ENCODE measurements at regions not wholly inside any gene's neighbourhood (a gene's known extent, or its start where the extent isn't known, plus 50 kb on each side); places are given as distances from the start of the nearest gene placed in this dataset.
A peak's percentile ranks its signal among the peaks of the same experiment; 100 is the strongest.

- DNase-seq (ENCODE audit: low read depth in 1 of 2, low spot score in 1 of 2) = no peak
These were observed 270.0 kb downstream of the UACA start for GRCh38 chr15:70493376-70493775.

GRCh38 chr15:70492240-70493177 lies 270.8 kb downstream of the UACA start:
- peak; percentile 32 to 55 for DNase-seq (ENCODE audit: low read depth in 1 of 2, low spot score in 1 of 2)

GRCh38 chr15:70491641-70492040 lies 271.7 kb downstream of the UACA start:
- no peak for DNase-seq (ENCODE audit: low read depth in 1 of 2, low spot score in 1 of 2)

- DNase-seq (ENCODE audit: low read depth in 1 of 2, low spot score in 1 of 2) = no peak
These were observed 272.1 kb downstream of the UACA start for GRCh38 chr15:70491201-70491621.

GRCh38 chr15:70490838-70491155 lies 272.6 kb downstream of the UACA start:
- DNase-seq (ENCODE audit: low read depth in 1 of 2, low spot score in 1 of 2) = no peak

GRCh38 chr15:70490148-70490837 lies 273.1 kb downstream of the UACA start:
- no peak for DNase-seq (ENCODE audit: low read depth in 1 of 2, low spot score in 1 of 2)

GRCh38 chr15:70488941-70489848 lies 274.2 kb downstream of the UACA start:
- no peak for DNase-seq (ENCODE audit: low read depth in 1 of 2, low spot score in 1 of 2)

- peak; percentile 48 to 58 for DNase-seq (ENCODE audit: low read depth in 1 of 2, low spot score in 1 of 2)
These were observed 275.3 kb downstream of the UACA start for GRCh38 chr15:70488002-70488605.

- no peak for DNase-seq (ENCODE audit: low read depth in 1 of 2, low spot score in 1 of 2)
These were observed 276.0 kb downstream of the UACA start for GRCh38 chr15:70487387-70487740.

- no peak for DNase-seq (ENCODE audit: low read depth in 1 of 2, low spot score in 1 of 2)
These were observed 276.6 kb downstream of the UACA start for GRCh38 chr15:70486451-70487386.

- DNase-seq (ENCODE audit: low read depth in 1 of 2, low spot score in 1 of 2) = no peak
These were observed 277.3 kb downstream of the UACA start for GRCh38 chr15:70486012-70486411.

GRCh38 chr15:70484993-70485392 lies 278.4 kb downstream of the UACA start:
- no peak for DNase-seq (ENCODE audit: low read depth in 1 of 2, low spot score in 1 of 2)

- DNase-seq (ENCODE audit: low read depth in 1 of 2, low spot score in 1 of 2) = no peak
These were observed 279.8 kb downstream of the UACA start for GRCh38 chr15:70483513-70483912.

GRCh38 chr15:70480196-70480856 lies 283.0 kb downstream of the UACA start:
- no peak for DNase-seq (ENCODE audit: low read depth in 1 of 2, low spot score in 1 of 2)

GRCh38 chr15:70479785-70480184 lies 283.6 kb downstream of the UACA start:
- DNase-seq (ENCODE audit: low read depth in 1 of 2, low spot score in 1 of 2) = no peak

- DNase-seq (ENCODE audit: low read depth in 1 of 2, low spot score in 1 of 2) = no peak
These were observed 284.3 kb downstream of the UACA start for GRCh38 chr15:70479056-70479455.

GRCh38 chr15:70478251-70478990 lies 284.9 kb downstream of the UACA start:
- DNase-seq (ENCODE audit: low read depth in 1 of 2, low spot score in 1 of 2) = no peak

- no peak for DNase-seq (ENCODE audit: low read depth in 1 of 2, low spot score in 1 of 2)
These were observed 285.6 kb downstream of the UACA start for GRCh38 chr15:70477750-70478250.

GRCh38 chr15:70476441-70476840 lies 286.9 kb downstream of the UACA start:
- no peak for DNase-seq (ENCODE audit: low read depth in 1 of 2, low spot score in 1 of 2)
